ENCODE measurements at regions not wholly inside any gene's neighbourhood (a gene's known extent, or its start where the extent isn't known, plus 50 kb on each side); places are given as distances from the start of the nearest gene placed in this dataset.
"Not testable (repeated sequence)": the region's sequence is repeated elsewhere in the genome, so short reads cannot be mapped to it uniquely, and the experiment has no call there.

DNA sequence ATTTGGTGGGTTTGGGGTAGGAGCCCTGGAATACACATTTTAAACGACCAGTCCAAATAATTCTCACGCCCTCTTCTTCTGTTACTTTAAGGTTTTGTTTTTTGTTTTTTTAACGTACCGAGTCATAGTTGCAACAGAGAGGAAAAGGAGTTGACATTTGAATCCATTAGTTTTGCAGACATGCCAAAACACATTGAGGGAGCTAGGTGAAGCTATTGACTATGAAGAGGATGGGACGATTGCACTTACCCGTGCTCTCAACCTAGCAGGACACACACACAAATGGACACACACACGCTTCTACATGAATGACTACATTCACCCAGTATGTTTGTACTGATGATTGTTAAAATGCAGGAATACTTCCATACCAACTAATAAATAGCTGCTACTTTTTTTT, 54.3 kb upstream of the CIT start:
- DNase-seq, result no peak
- Mint-ChIP-seq H3K36me3 (ENCODE audit: unreplicated experiment) (no peaks in the 10 kb centered on the region), H3K9me3 (ENCODE audit: unreplicated experiment) (no peaks in the 10 kb centered on the region), H3K4me3 (ENCODE audit: unreplicated experiment) (no peak overlapping the region), H3K27me3 (ENCODE audit: unreplicated experiment) (no peaks in the 10 kb centered on the region), H3K27ac (ENCODE audit: unreplicated experiment) (no peak overlapping the region), H3K4me1 (ENCODE audit: low read depth, unreplicated experiment) (peaks cover 5% of the 10 kb centered on the region)
- TF ChIP-seq, protein P1, sequence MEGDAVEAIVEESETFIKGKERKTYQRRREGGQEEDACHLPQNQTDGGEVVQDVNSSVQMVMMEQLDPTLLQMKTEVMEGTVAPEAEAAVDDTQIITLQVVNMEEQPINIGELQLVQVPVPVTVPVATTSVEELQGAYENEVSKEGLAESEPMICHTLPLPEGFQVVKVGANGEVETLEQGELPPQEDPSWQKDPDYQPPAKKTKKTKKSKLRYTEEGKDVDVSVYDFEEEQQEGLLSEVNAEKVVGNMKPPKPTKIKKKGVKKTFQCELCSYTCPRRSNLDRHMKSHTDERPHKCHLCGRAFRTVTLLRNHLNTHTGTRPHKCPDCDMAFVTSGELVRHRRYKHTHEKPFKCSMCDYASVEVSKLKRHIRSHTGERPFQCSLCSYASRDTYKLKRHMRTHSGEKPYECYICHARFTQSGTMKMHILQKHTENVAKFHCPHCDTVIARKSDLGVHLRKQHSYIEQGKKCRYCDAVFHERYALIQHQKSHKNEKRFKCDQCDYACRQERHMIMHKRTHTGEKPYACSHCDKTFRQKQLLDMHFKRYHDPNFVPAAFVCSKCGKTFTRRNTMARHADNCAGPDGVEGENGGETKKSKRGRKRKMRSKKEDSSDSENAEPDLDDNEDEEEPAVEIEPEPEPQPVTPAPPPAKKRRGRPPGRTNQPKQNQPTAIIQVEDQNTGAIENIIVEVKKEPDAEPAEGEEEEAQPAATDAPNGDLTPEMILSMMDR (IDR thresholded peaks at IDR 0.05; ENCODE audit: partially characterized antibody, unreplicated experiment), result no peak

DNA sequence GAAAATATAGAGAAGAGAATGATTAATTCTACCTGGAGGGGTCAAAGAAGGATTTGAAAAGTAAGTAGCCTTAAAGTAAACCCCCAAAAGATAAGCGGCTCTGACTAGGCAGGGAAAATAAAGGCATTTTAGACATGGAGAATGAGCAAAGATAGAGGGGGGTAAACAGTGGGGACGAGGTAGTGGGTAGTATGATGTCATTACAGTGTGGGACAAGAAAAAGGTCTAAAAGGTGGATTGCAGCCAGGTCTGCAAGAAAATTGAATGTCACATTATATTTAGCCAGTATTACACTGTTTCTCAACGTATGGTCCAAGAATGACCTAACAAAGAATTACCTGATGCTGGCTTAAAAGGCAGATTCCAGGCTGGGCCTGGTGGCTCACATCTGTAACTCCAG, 55.8 kb upstream of the CIT start:
- no peaks in the 10 kb centered on the region for H3K27me3 Mint-ChIP-seq (ENCODE audit: unreplicated experiment)
- H3K27ac Mint-ChIP-seq (ENCODE audit: unreplicated experiment), result no peak overlapping the region
- H3K4me1 Mint-ChIP-seq (ENCODE audit: low read depth, unreplicated experiment), result no peaks in the 10 kb centered on the region
- no peak overlapping the region for H3K4me3 Mint-ChIP-seq (ENCODE audit: unreplicated experiment)
- no peak for DNase-seq
- TF ChIP-seq, protein P1 (IDR thresholded peaks at IDR 0.05; ENCODE audit: partially characterized antibody, unreplicated experiment), result no peak
- no peaks in the 10 kb centered on the region for H3K36me3 Mint-ChIP-seq (ENCODE audit: unreplicated experiment)
- no peaks in the 10 kb centered on the region for H3K9me3 Mint-ChIP-seq (ENCODE audit: unreplicated experiment)

DNA sequence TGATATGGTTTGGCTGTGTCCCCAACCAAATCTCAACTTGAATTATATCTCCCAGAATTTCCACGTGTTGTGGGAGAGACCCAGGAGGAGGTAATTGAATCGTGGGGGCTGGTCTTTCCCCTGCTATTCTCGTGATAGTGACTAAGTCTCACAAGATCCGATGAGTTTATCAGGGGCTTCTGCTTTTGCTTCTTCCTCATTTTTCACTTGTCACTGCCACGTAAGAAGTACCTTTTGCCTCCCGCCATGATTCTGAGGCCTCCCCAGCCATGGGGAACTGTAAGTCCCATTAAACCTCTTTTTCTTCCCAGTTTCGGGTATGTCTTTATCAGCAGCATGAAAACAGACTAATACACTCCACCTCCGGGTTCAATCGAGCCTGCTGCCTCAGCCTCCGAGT, 54.3 kb upstream of the BICDL1 start:
- not testable (repeated sequence) for H3K9me3 Mint-ChIP-seq (ENCODE audit: unreplicated experiment); H3K4me1 Mint-ChIP-seq (ENCODE audit: low read depth, unreplicated experiment); H3K36me3 Mint-ChIP-seq (ENCODE audit: unreplicated experiment); H3K27me3 Mint-ChIP-seq (ENCODE audit: unreplicated experiment); DNase-seq; H3K27ac Mint-ChIP-seq (ENCODE audit: unreplicated experiment); H3K4me3 Mint-ChIP-seq (ENCODE audit: unreplicated experiment)

DNA sequence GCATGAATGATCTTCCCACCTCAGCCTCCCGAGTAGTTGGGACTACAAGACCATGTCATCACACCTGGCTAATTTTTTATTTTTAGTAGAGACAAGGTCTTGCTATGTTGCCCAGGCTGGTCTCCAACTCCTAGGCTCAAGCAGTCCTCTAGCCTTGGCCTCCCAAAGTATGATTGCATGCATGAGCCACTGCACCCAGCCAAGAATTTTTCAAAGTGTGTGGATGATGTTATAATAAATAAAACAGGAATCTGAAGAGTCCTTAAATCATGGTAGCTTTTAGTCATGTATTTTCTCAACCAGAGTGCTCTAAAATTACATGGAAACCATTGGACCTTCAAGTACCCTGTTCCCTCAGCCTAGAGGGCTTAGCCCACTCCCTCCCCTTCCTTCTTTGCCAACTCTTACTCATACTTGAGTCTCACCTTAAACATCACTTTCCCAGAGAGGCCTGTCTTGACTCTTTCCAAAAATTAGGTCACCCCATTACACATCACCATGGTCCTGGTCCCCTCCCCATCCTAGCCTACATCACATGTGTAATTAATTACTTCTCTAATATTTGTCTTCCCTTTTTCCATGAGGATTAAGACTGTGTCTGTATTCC, 52.2 kb upstream of the BICDL1 start:
- Mint-ChIP-seq H3K4me3 (ENCODE audit: unreplicated experiment) (no peak overlapping the region), H3K27ac (ENCODE audit: unreplicated experiment) (no peak overlapping the region), H3K36me3 (ENCODE audit: unreplicated experiment) (no peaks in the 10 kb centered on the region), H3K9me3 (ENCODE audit: unreplicated experiment) (no peaks in the 10 kb centered on the region), H3K4me1 (ENCODE audit: low read depth, unreplicated experiment) (peaks cover 11% of the 10 kb centered on the region), H3K27me3 (ENCODE audit: unreplicated experiment) (no peaks in the 10 kb centered on the region)
- TF ChIP-seq, protein P1 (IDR thresholded peaks at IDR 0.05; ENCODE audit: partially characterized antibody, unreplicated experiment), result no peak
- no peak for DNase-seq

DNA sequence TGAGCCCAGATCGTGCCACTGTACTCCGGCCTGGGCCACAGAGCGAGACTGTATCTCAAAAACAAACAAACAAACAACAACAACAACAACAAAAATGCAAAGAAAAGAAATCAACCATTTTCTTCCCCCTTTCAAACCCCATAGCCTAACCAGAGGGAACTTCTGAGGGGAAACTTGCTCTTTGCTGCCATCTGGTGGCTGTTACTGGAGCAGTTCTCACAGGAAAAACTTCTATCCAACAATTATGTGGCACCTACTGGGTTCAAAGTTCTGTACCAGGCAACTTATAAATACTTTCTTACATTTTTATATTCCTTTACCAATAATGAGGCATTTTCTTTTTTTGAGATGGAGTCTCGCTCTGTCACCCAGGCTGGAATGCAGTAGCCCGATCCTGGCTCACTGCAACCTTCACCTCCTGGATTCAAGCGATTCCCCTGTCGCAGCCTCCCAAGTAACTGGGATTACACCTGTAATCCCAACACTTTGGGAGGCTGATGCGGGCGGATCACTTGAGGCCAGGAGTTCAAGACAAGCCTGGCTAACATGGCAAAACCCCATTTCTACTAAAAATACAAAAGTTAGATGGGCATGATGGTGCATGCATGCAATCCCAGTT, 50.9 kb upstream of the BICDL1 start:
- TF ChIP-seq, protein P1 (IDR thresholded peaks at IDR 0.05; ENCODE audit: partially characterized antibody, unreplicated experiment), result peak; percentile 82
- Mint-ChIP-seq H3K4me1 (ENCODE audit: low read depth, unreplicated experiment) (peaks cover 11% of the 10 kb centered on the region), H3K9me3 (ENCODE audit: unreplicated experiment) (peaks cover 1% of the 10 kb centered on the region), H3K27me3 (ENCODE audit: unreplicated experiment) (peaks cover 2% of the 10 kb centered on the region), H3K4me3 (ENCODE audit: unreplicated experiment) (no peak overlapping the region), H3K27ac (ENCODE audit: unreplicated experiment) (no peak overlapping the region), H3K36me3 (ENCODE audit: unreplicated experiment) (no peaks in the 10 kb centered on the region)
- DNase-seq, result peak; percentile 69

Measured in glutamatergic neuron (in vitro differentiated cells).